ENCODE measurements at regions not wholly inside any gene's neighbourhood (a gene's known extent, or its start where the extent isn't known, plus 50 kb on each side); places are given as distances from the start of the nearest gene placed in this dataset.

DNA sequence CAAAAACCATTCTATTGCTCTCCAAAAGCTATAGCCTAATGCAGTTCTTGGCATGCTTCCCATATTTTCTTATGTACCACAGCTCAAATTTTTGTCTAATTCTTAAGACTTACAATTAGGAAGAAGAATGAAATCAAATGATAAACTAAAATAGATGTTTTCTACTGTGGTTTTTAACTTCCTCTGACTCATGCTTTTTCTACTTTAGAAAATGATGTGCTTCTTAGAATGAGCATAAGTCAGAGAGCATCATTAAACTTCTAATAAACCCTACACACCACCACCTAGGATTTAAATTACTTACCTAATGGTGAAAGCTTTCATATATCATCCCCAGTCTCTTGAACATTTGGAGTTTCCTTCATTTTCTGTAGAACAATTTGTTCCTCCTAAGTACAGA lies 217.0 kb upstream of the NDST3 start:
- TF ChIP-seq POLR2AphosphoS5 (IDR thresholded peaks at IDR 0.05), result no peak
- no peak for TF ChIP-seq EZH2 (IDR thresholded peaks at IDR 0.05; ENCODE audit: borderline replicate concordance, insufficient read depth, low read length, poor library complexity, severe bottlenecking)
- TF ChIP-seq SMC3 (conservative IDR thresholded peaks at IDR 0.05; ENCODE audit: poor library complexity), result no peak
- TF ChIP-seq, protein P1, sequence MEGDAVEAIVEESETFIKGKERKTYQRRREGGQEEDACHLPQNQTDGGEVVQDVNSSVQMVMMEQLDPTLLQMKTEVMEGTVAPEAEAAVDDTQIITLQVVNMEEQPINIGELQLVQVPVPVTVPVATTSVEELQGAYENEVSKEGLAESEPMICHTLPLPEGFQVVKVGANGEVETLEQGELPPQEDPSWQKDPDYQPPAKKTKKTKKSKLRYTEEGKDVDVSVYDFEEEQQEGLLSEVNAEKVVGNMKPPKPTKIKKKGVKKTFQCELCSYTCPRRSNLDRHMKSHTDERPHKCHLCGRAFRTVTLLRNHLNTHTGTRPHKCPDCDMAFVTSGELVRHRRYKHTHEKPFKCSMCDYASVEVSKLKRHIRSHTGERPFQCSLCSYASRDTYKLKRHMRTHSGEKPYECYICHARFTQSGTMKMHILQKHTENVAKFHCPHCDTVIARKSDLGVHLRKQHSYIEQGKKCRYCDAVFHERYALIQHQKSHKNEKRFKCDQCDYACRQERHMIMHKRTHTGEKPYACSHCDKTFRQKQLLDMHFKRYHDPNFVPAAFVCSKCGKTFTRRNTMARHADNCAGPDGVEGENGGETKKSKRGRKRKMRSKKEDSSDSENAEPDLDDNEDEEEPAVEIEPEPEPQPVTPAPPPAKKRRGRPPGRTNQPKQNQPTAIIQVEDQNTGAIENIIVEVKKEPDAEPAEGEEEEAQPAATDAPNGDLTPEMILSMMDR (IDR thresholded peaks at IDR 0.05; ENCODE audit: poor library complexity, severe bottlenecking), result no peak
- no peak for TF ChIP-seq MXI1 (conservative IDR thresholded peaks at IDR 0.05; ENCODE audit: poor library complexity, severe bottlenecking)
